Body of pancreas (tissue), 4 donors: ENCODE measurements at regions not wholly inside any gene's neighbourhood (a gene's known extent, or its start where the extent isn't known, plus 50 kb on each side); places are given as distances from the start of the nearest gene placed in this dataset.

Experiments used
- POLR2A ChIP-seq, 3 donors: fragments of 450-650 bp; IDR thresholded peaks; one replicate each; pipeline ENCODE4 v1.6.1; 2016; ENCODE audit warnings: antibody characterized with exemption in 3 of 3, mild to moderate bottlenecking in 2 of 3
- TF ChIP-seq, protein P1 (sequence below), 7 experiments: fragments of 450-650 bp in 4 of 7; fragments of 200-600 bp in 3 of 7; sonication (generic) in 3 of 7; IDR thresholded peaks; one replicate each; pipeline ENCODE4 v1.5.1; 2016 to 2019; ENCODE audit warnings: antibody characterized with exemption in 7 of 7

DNA sequence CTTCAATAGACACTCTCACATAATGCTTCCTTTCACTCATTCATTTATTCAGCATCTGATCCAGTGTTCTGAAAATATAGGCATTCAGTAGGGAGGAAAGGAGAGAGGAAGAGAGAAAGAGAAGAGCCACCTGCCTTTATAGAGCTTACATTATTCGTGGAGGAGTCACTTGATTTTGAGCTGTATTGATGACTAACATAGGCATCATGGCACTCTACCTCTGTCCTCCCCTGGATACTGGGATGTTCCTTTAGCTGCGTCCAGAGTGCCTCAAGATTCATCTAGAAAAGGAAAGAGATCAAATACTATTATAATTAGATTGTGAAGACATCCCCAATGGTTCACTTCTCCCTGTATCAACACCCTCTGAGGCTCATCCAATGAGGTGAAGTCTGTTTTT is 345.1 kb downstream of the SPATA31D1 start:
- TF ChIP-seq POLR2A (IDR thresholded peaks at IDR 0.05) = no peak
- TF ChIP-seq, protein P1, sequence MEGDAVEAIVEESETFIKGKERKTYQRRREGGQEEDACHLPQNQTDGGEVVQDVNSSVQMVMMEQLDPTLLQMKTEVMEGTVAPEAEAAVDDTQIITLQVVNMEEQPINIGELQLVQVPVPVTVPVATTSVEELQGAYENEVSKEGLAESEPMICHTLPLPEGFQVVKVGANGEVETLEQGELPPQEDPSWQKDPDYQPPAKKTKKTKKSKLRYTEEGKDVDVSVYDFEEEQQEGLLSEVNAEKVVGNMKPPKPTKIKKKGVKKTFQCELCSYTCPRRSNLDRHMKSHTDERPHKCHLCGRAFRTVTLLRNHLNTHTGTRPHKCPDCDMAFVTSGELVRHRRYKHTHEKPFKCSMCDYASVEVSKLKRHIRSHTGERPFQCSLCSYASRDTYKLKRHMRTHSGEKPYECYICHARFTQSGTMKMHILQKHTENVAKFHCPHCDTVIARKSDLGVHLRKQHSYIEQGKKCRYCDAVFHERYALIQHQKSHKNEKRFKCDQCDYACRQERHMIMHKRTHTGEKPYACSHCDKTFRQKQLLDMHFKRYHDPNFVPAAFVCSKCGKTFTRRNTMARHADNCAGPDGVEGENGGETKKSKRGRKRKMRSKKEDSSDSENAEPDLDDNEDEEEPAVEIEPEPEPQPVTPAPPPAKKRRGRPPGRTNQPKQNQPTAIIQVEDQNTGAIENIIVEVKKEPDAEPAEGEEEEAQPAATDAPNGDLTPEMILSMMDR (IDR thresholded peaks at IDR 0.05) = no peak
